Ectodermal cell (in vitro differentiated cells): ENCODE measurements at regions not wholly inside any gene's neighbourhood (a gene's known extent, or its start where the extent isn't known, plus 50 kb on each side); places are given as distances from the start of the nearest gene placed in this dataset.

ENCODE experiments used
- H3K27ac ChIP-seq: 2 replicates; pipeline ENCODE4 v1.7.0; 2013; ENCODE audit warnings: mild to moderate bottlenecking, low read depth, low read length; ENCODE audit not compliant: insufficient read depth, poor library complexity, severe bottlenecking
- H3K27me3 ChIP-seq: 2 replicates; pipeline ENCODE4 v1.7.0; 2013; ENCODE audit warnings: mild to moderate bottlenecking, low read length; ENCODE audit not compliant: insufficient read depth, control insufficient read depth, poor library complexity, severe bottlenecking
- H3K36me3 ChIP-seq: one replicate; pipeline ENCODE4 v1.7.0; 2013; ENCODE audit warnings: low read length; ENCODE audit not compliant: control insufficient read depth, insufficient read depth
- H3K4me1 ChIP-seq: one replicate; pipeline ENCODE4 v1.7.0; 2013; ENCODE audit warnings: low read length; ENCODE audit not compliant: control insufficient read depth, insufficient read depth
- H3K4me3 ChIP-seq: 2 replicates; pipeline ENCODE4 v1.7.0; 2013; ENCODE audit warnings: low read depth, low read length, control low read depth; ENCODE audit not compliant: insufficient read depth
- H3K9me3 ChIP-seq: 2 replicates; pipeline ENCODE4 v1.7.0; 2013; ENCODE audit warnings: mild to moderate bottlenecking, low read length, moderate library complexity; ENCODE audit not compliant: control insufficient read depth
- WGBS, 2 experiments: methylation state at CpG; one replicate each; pipeline ENCODE4 v1.1.7; 2013; ENCODE audit warnings: missing lambda C conversion rate in 2 of 2; 5-methylcytosine and 5-hydroxymethylcytosine counted together

GRCh38 chr7:32256376-32256775 is 186.2 kb upstream of the PDE1C start:
- no peak overlapping the region for H3K27ac ChIP-seq
- 91 to 96% methylated on average over 2 of the region's 2 CpGs for WGBS, 2 experiments
- no peaks in the 10 kb centered on the region for H3K27me3 ChIP-seq
- H3K4me1 ChIP-seq, result peaks cover 12% of the 10 kb centered on the region
- H3K4me3 ChIP-seq, result no peak overlapping the region
- H3K36me3 ChIP-seq, result no peaks in the 10 kb centered on the region
- no peaks in the 10 kb centered on the region for H3K9me3 ChIP-seq

GRCh38 chr7:32255036-32255435 is 184.8 kb upstream of the PDE1C start:
- Histone ChIP-seq H3K4me1 (peaks cover 12% of the 10 kb centered on the region), H3K4me3 (no peak overlapping the region), H3K9me3 (no peaks in the 10 kb centered on the region), H3K36me3 (no peaks in the 10 kb centered on the region), H3K27me3 (no peaks in the 10 kb centered on the region), H3K27ac (no peak overlapping the region)
- 87 to 88% methylated on average over 6 of the region's 6 CpGs for WGBS, 2 experiments

- Histone ChIP-seq H3K27ac (no peak overlapping the region), H3K27me3 (no peaks in the 10 kb centered on the region), H3K4me1 (peaks cover 12% of the 10 kb centered on the region), H3K36me3 (no peaks in the 10 kb centered on the region), H3K9me3 (no peaks in the 10 kb centered on the region), H3K4me3 (no peak overlapping the region)
- WGBS, 2 experiments, result 36 to 63% methylated on average over 3 of the region's 3 CpGs
Measured at GRCh38 chr7:32253299-32253698, 183.1 kb upstream of the PDE1C start.

DNA sequence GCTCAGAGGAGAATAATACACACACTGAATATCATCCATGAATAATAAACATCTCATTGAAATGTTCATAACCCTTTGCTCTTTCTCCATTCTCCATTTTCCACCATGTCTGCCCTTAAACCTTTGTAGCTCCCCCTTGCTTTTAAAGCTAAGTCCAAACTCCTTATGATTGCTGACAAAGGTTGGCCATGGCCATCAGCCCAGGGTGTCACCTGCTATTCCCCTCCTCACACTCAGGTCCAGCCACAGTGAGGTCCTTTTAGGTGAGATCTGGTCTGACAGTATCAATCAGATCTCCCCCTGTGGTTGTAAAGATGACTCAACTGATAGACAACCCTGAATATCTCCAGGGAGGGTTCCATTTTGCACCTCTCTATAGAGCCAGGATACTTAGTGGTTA is 181.5 kb upstream of the PDE1C start:
- Histone ChIP-seq H3K27me3 (no peaks in the 10 kb centered on the region), H3K4me3 (no peak overlapping the region), H3K4me1 (peaks cover 12% of the 10 kb centered on the region), H3K36me3 (no peaks in the 10 kb centered on the region), H3K27ac (no peak overlapping the region), H3K9me3 (no peaks in the 10 kb centered on the region)

DNA sequence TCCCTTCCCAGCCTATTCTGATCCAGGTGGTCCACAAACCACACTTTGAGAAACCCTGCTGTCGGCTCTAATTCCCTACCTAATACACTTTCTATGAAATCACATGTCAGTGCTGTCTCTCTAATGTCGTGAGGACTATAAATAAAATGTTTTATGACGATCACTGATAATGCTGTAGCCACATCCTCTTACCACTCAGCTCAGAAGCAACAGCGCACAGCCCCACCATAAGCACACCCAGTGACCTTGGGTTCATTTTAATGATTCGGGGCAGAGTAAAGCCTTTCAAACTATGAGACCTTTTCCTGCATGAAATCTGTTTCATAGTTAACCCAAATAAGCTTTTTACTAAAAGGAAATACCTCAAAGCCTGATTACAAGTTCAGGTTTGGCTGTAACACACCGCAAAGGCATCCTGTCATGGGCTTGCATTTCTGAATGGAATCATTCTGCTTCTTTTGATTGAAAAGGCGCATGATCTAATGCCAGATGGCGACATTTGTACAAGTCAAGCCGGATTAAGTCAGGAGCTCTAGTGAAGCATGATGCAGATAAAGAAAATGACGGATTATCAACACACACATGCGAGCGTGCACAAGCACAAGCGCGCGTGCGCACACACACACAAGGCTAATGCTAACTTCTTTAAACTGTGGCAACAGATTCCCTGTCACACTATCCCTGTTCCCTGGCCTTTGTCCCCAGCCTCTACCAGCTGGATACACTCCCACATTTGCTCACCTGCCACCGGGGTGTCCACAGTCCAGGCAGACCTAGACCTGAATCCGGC is 180.5 kb upstream of the PDE1C start:
- no peaks in the 10 kb centered on the region for H3K36me3 ChIP-seq
- H3K4me1 ChIP-seq, result peaks cover 12% of the 10 kb centered on the region
- H3K27me3 ChIP-seq, result no peaks in the 10 kb centered on the region
- H3K27ac ChIP-seq, result no peak overlapping the region
- WGBS, 2 experiments, result 95% methylated on average over 18 of the region's 18 CpGs
- no peaks in the 10 kb centered on the region for H3K9me3 ChIP-seq
- no peak overlapping the region for H3K4me3 ChIP-seq

DNA sequence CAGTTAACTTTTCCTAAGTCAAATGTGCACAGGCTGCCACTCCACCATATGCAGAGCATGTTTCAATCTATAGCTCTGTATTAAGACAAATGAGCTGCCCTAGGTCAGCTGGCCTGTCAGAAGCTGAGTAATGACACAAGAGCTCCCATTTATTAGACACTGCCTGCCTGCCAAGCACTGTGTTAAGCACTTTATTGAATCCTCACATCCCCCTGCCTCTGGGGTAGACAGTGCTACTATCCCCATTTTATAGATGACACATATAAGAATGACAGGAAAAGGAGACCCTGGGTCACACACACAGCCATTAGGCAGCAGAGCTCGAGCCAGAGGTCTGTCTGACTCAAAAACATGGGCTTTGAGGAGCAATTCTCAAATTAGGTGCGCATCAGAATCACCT is 179.8 kb upstream of the PDE1C start:
- no peak overlapping the region for H3K27ac ChIP-seq
- no peak overlapping the region for H3K4me3 ChIP-seq
- H3K27me3 ChIP-seq, result no peaks in the 10 kb centered on the region
- WGBS, 2 experiments, result 77 to 94% methylated on average over 2 of the region's 2 CpGs
- H3K4me1 ChIP-seq, result peaks cover 12% of the 10 kb centered on the region
- no peaks in the 10 kb centered on the region for H3K36me3 ChIP-seq
- H3K9me3 ChIP-seq, result no peaks in the 10 kb centered on the region

DNA sequence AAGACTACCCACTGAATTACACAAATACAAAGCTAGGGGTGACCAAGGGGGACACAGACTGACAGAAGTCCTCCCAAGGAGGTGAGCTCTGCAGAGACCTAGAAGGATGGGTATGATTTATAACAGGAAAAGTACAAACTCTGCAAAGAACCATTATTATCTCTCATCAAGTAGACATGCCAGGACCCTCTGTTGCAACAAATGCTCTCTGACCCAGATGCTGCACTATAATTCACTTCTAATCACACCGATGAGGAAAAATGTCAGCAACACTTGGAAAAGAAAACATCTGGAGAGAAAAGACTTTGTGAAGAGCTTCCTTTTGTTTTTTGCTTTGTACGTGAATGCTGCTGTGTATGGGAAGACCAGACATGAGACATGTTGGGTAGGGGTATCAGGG is 178.3 kb upstream of the PDE1C start:
- Histone ChIP-seq H3K36me3 (no peaks in the 10 kb centered on the region), H3K27ac (no peak overlapping the region), H3K4me3 (no peak overlapping the region), H3K9me3 (no peaks in the 10 kb centered on the region), H3K4me1 (peaks cover 3% of the 10 kb centered on the region), H3K27me3 (no peaks in the 10 kb centered on the region)
- 90 to 97% methylated on average over 2 of the region's 2 CpGs for WGBS, 2 experiments

DNA sequence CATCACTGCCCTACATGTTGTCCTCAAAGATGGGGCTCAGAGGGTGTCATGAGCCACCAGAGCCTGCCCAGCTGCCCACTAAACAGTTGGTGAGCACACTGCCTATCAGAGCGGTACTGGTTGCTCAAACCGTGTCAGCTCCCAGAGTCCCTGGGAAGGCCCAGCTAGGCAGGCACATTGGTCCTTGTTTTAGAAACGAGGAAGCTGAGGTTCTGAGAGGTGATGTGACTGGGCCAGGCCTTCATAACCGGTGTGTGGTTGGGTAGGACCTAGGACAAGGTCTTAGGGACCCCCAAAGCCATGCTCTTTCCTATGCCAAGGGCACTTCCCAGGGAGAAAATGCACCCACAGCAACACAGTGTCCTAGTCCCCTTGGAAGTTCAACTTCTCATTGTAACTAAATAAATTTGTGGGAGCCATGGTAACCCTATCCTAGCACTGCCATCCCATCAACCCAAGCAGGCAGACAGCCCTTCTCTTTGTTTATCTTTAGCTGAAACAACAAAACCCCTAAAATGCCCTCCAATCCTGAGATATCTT is 174.7 kb upstream of the PDE1C start:
- H3K4me3 ChIP-seq, result no peak overlapping the region
- H3K27ac ChIP-seq, result no peak overlapping the region
- WGBS, 2 experiments, result 92 to 99% methylated on average over 4 of the region's 4 CpGs
- H3K4me1 ChIP-seq, result no peaks in the 10 kb centered on the region
- no peaks in the 10 kb centered on the region for H3K9me3 ChIP-seq
- H3K27me3 ChIP-seq, result no peaks in the 10 kb centered on the region
- no peaks in the 10 kb centered on the region for H3K36me3 ChIP-seq

DNA sequence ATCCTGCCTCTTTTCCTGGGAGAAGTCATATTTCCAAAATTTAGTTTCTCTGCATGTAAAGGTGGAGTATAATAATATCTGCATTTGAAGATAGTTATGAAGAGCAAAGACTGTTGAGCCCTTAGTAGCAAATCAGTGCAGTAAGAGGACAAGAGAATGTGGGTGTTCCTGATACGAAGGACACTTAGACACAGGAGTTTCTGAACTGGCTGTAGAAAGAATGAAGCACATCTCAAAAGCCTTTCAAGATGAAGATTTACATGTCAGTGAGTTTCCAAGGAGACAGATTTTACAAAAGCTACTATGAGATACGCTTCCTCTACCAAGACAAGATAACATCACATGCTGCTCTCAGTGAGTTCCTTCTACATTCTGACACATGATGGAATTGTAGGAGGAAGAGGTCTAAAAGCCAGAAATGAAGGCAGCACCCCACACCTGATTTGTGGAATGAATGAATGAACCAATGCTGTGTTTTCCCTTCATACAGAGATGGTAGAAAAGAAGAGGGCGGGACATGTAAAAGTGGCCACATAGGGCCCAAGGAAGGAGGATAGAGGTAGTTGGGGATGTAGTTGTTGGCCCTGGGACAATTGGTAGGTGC is 173.6 kb upstream of the PDE1C start:
- no peaks in the 10 kb centered on the region for H3K36me3 ChIP-seq
- H3K27me3 ChIP-seq, result no peaks in the 10 kb centered on the region
- H3K4me3 ChIP-seq, result no peak overlapping the region
- H3K4me1 ChIP-seq, result peaks cover 3% of the 10 kb centered on the region
- WGBS, 2 experiments, result 72 to 90% methylated on average over 3 of the region's 3 CpGs
- no peak overlapping the region for H3K27ac ChIP-seq
- no peaks in the 10 kb centered on the region for H3K9me3 ChIP-seq

GRCh38 chr7:32242436-32242835 is 172.2 kb upstream of the PDE1C start:
- no peaks in the 10 kb centered on the region for H3K9me3 ChIP-seq
- no peaks in the 10 kb centered on the region for H3K36me3 ChIP-seq
- WGBS, 2 experiments, result 60 to 65% methylated on average over 3 of the region's 3 CpGs
- no peaks in the 10 kb centered on the region for H3K27me3 ChIP-seq
- H3K27ac ChIP-seq, result no peak overlapping the region
- H3K4me1 ChIP-seq, result peaks cover 3% of the 10 kb centered on the region
- H3K4me3 ChIP-seq, result no peak overlapping the region
